Fibroblast of villous mesenchyme (primary cell): ENCODE measurements at regions not wholly inside any gene's neighbourhood (a gene's known extent, or its start where the extent isn't known, plus 50 kb on each side); places are given as distances from the start of the nearest gene placed in this dataset.

ENCODE experiments used
- DNase-seq: peaks from one replicate; pipeline ENCODE4 v3.0.0-alpha.2; 2010; ENCODE audit warnings: low read depth
- H3K4me3 ChIP-seq: 2 replicates; pipeline ENCODE4 v1.5.1; 2011; ENCODE audit warnings: low read depth, mild to moderate bottlenecking, low read length
- TF ChIP-seq, protein P1 (sequence below): IDR thresholded peaks from 2 replicates; pipeline ENCODE4 v1.5.1; 2012; ENCODE audit warnings: low read depth, mild to moderate bottlenecking, low read length; ENCODE audit not compliant: insufficient read depth

DNA sequence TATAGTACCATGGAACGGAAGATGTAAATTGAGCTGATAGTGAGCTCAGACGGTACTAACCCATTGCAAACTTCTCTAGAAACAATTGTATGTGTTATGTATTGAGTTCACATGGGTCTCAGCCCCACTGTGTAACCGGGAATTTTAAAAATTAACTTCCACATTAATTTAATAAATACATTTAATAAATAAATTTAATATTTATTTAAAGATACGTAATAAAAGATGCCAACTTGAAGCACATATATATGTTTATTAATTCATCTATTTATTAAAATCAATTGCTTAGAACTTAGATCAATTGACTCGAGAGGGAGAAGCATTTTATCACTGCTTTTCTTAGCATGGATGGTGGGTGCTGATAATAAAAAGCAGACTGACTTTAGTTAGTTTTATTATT, 170.1 kb upstream of the NPVF start:
- TF ChIP-seq, protein P1, sequence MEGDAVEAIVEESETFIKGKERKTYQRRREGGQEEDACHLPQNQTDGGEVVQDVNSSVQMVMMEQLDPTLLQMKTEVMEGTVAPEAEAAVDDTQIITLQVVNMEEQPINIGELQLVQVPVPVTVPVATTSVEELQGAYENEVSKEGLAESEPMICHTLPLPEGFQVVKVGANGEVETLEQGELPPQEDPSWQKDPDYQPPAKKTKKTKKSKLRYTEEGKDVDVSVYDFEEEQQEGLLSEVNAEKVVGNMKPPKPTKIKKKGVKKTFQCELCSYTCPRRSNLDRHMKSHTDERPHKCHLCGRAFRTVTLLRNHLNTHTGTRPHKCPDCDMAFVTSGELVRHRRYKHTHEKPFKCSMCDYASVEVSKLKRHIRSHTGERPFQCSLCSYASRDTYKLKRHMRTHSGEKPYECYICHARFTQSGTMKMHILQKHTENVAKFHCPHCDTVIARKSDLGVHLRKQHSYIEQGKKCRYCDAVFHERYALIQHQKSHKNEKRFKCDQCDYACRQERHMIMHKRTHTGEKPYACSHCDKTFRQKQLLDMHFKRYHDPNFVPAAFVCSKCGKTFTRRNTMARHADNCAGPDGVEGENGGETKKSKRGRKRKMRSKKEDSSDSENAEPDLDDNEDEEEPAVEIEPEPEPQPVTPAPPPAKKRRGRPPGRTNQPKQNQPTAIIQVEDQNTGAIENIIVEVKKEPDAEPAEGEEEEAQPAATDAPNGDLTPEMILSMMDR, result no peak
- no peak overlapping the region for H3K4me3 ChIP-seq
- DNase-seq, result no peak

DNA sequence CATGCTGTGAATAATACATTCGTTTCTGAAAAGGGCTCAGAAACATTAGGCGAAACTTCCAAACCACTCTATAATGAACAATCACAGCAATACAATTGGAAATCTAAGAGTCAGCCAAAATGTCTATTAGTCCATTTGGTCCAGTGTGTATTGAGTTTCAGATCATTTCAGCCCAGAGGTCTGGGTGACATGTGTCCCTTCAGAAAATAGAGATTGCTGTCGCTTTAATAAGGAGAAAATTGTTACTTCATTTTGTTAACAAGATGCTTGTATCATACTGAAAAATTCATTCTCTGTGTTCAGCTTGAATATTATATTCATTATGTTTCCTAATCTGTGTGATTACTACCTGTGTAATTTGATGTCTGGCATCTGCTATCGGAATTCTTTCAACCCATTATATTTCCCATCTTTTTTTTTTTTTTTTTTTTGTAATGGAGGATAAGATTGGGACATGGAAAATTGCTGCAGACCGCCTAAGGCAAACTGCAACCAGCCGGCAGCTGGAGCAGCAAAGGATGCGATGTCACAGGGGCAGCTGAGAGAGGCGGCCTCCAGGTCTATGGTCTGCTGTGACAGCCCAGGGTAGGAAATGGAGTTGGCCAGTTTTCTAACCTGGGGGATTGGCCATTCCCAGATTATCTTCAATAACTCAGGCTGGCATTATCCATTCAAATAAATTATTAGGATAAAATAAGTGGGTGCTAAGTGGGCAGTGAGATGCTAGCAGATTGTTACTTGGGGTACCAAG, 170.9 kb upstream of the NPVF start:
- DNase-seq, result no peak
- H3K4me3 ChIP-seq, result no peak overlapping the region
- TF ChIP-seq, protein P1, result no peak

GRCh38 chr7:25402532-25402931, 174.2 kb upstream of the NPVF start:
- no peak overlapping the region for H3K4me3 ChIP-seq
- TF ChIP-seq, protein P1, result no peak
- no peak for DNase-seq

DNA sequence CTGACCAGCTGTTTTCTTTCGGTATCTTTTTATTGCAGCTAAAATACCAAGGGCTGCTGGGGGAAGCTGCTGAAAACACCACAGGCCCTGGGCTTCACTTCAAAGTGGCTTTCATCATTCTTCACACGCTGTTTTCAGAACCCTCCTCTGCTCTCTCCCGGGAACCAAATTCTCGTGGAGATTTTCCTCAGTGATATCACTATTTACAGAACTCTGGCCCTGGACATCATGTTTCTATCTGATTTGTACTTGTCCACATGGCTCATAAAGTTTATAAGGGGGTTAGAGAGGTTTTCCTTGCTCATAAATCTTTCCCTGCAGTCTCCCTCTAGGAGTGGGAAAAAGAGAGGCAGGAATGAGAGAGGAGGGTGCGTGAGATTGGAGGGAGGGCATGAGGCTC, 177.4 kb upstream of the NPVF start:
- TF ChIP-seq, protein P1, result no peak
- no peak overlapping the region for H3K4me3 ChIP-seq
- DNase-seq, result peak; percentile 55

DNA sequence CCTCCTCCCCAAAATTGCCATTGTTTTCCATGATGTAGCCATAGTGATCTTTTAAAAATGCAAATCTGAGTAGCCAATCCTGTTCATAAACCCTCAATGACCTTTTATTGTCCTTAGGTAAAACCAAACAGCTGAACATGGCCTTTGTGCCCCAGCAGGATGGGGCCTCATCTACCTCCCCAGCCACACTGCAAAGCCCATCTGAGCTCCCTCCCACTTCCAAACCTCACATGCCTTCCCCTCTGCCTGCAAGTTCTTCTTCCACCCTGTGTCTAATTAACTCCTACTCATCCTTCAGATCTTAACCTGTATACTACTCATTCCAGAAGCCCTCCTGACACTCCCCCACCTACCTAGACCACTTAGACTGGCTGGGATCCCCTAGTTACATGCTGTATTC, 178.8 kb upstream of the NPVF start:
- no peak for DNase-seq
- TF ChIP-seq, protein P1, result no peak

DNA sequence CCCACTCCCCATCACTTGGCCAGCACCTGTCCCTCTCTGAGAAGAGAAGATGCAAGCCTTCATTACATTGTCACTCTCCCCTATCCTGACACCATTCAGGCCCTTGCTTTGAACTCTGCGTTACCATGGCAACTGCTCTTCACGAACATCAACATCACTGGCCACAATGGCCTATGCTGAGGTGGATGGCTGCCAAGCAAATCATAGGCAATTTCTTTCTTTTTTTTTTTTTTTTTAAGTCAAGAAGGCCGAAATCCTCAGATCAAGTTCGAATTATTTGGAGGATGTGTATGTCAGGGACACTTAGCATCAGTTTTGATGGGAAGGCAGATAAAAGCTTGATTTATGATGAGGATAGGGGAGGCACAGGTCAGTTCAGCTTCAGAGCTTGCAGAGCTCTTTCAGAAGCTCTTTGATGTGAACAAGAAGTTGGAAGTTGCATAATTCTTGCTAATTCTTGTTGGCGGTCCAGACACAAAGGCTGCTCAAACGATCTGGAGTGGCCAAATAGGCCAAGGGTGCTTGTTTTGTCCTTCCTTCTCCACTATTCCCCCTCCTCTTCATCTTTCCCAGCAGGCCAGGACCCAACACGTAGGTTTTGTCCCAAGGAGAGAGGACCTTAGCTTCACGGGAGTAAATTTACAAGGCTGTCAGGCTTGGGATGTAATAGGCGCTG, 179.9 kb upstream of the NPVF start:
- no peak for DNase-seq
- H3K4me3 ChIP-seq, result no peak overlapping the region
- TF ChIP-seq, protein P1, result no peak

More for the DNA sequence above, 178.8 kb upstream of the NPVF start:
- H3K4me3 ChIP-seq, result no peak overlapping the region
